Parathyroid adenoma (tissue), 2 donors: ENCODE measurements at regions not wholly inside any gene's neighbourhood (a gene's known extent, or its start where the extent isn't known, plus 50 kb on each side); places are given as distances from the start of the nearest gene placed in this dataset.

ENCODE experiments used
- H2AFZ ChIP-seq: fragments of 300-600 bp; sonication (generic); one replicate; pipeline ENCODE4 v1.7.0; 2017; ENCODE audit warnings: antibody characterized with exemption, mild to moderate bottlenecking
- H3K27ac ChIP-seq: fragments of 300-600 bp; sonication (generic); one replicate; pipeline ENCODE4 v1.7.0; 2017
- H3K27me3 ChIP-seq: fragments of 300-600 bp; sonication (generic); one replicate; pipeline ENCODE4 v1.7.0; 2017; ENCODE audit warnings: low read length; ENCODE audit not compliant: control insufficient read depth, insufficient read depth
- H3K36me3 ChIP-seq: fragments of 300-600 bp; sonication (generic); one replicate; pipeline ENCODE4 v1.7.0; 2017; ENCODE audit warnings: low read length; ENCODE audit not compliant: control insufficient read depth, insufficient read depth
- H3K4me1 ChIP-seq: fragments of 300-600 bp; sonication (generic); one replicate; pipeline ENCODE4 v1.7.0; 2017; ENCODE audit warnings: control low read depth
- H3K4me2 ChIP-seq: fragments of 300-600 bp; sonication (generic); one replicate; pipeline ENCODE4 v1.7.0; 2017; ENCODE audit warnings: low read length
- H3K4me3 ChIP-seq: fragments of 300-600 bp; sonication (generic); one replicate; pipeline ENCODE4 v1.7.0; 2017; ENCODE audit warnings: low read depth, low read length
- H3K79me2 ChIP-seq: fragments of 300-600 bp; sonication (generic); one replicate; pipeline ENCODE4 v1.7.0; 2017; ENCODE audit warnings: control low read depth
- H3K9ac ChIP-seq: fragments of 300-600 bp; sonication (generic); one replicate; pipeline ENCODE4 v1.7.0; 2017; ENCODE audit warnings: mild to moderate bottlenecking
- H3K9me3 ChIP-seq: fragments of 300-600 bp; sonication (generic); one replicate; pipeline ENCODE4 v1.7.0; 2017; ENCODE audit warnings: low read length; ENCODE audit not compliant: control insufficient read depth
- CTCF ChIP-seq: fragments of 300-600 bp; sonication (generic); IDR thresholded peaks from one replicate; pipeline ENCODE4 v1.7.0; 2017; ENCODE audit warnings: antibody characterized with exemption, mild to moderate bottlenecking
- donor health status: primary hyperparathyroidism.

- Histone ChIP-seq H3K9me3 (no peaks in the 10 kb centered on the region), H3K4me2 (no peak overlapping the region), H3K4me3 (no peak overlapping the region), H3K36me3 (no peaks in the 10 kb centered on the region), H3K4me1 (no peaks in the 10 kb centered on the region), H3K27ac (no peak overlapping the region), H2AFZ (no peak overlapping the region), H3K27me3 (no peaks in the 10 kb centered on the region), H3K9ac (no peak overlapping the region), H3K79me2 (no peaks in the 10 kb centered on the region)
- TF ChIP-seq CTCF = no peak
These were observed 59.8 kb upstream of the GPM6A start for GRCh38 chr4:175871774-175872405.

- Histone ChIP-seq H3K36me3 (no peaks in the 10 kb centered on the region), H3K4me3 (no peak overlapping the region), H3K9ac (no peak overlapping the region), H2AFZ (no peak overlapping the region), H3K79me2 (no peaks in the 10 kb centered on the region), H3K9me3 (no peaks in the 10 kb centered on the region), H3K27me3 (no peaks in the 10 kb centered on the region), H3K4me1 (no peaks in the 10 kb centered on the region), H3K27ac (no peak overlapping the region), H3K4me2 (no peak overlapping the region)
- no peak for TF ChIP-seq CTCF
These were observed 61.6 kb upstream of the GPM6A start for GRCh38 chr4:175873707-175874106.

- Histone ChIP-seq H3K36me3 (no peaks in the 10 kb centered on the region), H3K79me2 (no peaks in the 10 kb centered on the region), H3K9ac (no peak overlapping the region), H3K9me3 (no peaks in the 10 kb centered on the region), H3K4me3 (no peak overlapping the region), H3K4me2 (no peak overlapping the region), H2AFZ (no peak overlapping the region), H3K4me1 (no peaks in the 10 kb centered on the region), H3K27me3 (no peaks in the 10 kb centered on the region), H3K27ac (no peak overlapping the region)
- TF ChIP-seq CTCF = no peak
These were observed 62.2 kb upstream of the GPM6A start for GRCh38 chr4:175874306-175874705.

GRCh38 chr4:175875993-175876771, 64.1 kb upstream of the GPM6A start:
- Histone ChIP-seq H2AFZ (no peak overlapping the region), H3K79me2 (no peaks in the 10 kb centered on the region), H3K27ac (no peak overlapping the region), H3K36me3 (no peaks in the 10 kb centered on the region), H3K4me2 (no peak overlapping the region), H3K9me3 (no peaks in the 10 kb centered on the region), H3K27me3 (no peaks in the 10 kb centered on the region), H3K4me1 (no peaks in the 10 kb centered on the region), H3K9ac (no peak overlapping the region), H3K4me3 (no peak overlapping the region)
- no peak for TF ChIP-seq CTCF
